HAP-1 (cell line): ENCODE measurements at regions not wholly inside any gene's neighbourhood (a gene's known extent, or its start where the extent isn't known, plus 50 kb on each side); places are given as distances from the start of the nearest gene placed in this dataset.

Experiments used
- DNase-seq, 2 experiments: peaks; one replicate each; pipeline ENCODE4 v3.0.0-alpha.2; 2016 to 2020; ENCODE audit warnings: low spot score in 2 of 2
- H3K27me3 ChIP-seq: fragments of 250-450 bp; sonication (Bioruptor Pico); 2 replicates; pipeline ENCODE4 v1.5.1; 2020; ENCODE audit warnings: low read depth, mild to moderate bottlenecking, moderate library complexity
- H3K36me3 ChIP-seq: fragments of 250-450 bp; sonication (Bioruptor Pico); replicated peaks from 2 replicates; pipeline ENCODE4 v1.5.1; 2020; ENCODE audit warnings: mild to moderate bottlenecking
- H3K4me1 ChIP-seq: fragments of 250-450 bp; sonication (Bioruptor Pico); 2 replicates; pipeline ENCODE4 v1.5.1; 2020; ENCODE audit warnings: mild to moderate bottlenecking
- H3K4me3 ChIP-seq: fragments of 250-450 bp; sonication (Bioruptor Pico); 2 replicates; pipeline ENCODE4 v1.5.1; 2020; ENCODE audit warnings: mild to moderate bottlenecking, moderate library complexity
- H3K9me3 ChIP-seq: fragments of 250-450 bp; sonication (Bioruptor Pico); 2 replicates; pipeline ENCODE4 v1.5.1; 2020; ENCODE audit warnings: mild to moderate bottlenecking, moderate library complexity
- in situ Hi-C: fragments of 300-500 bp; cut with MboI; formaldehyde crosslinking; loops from 3 replicates; pipeline ENCODE4 v1.14.3; 2020; ENCODE audit warnings: low sequenced_read_pairs, inconsistent platforms, mixed read lengths

DNA sequence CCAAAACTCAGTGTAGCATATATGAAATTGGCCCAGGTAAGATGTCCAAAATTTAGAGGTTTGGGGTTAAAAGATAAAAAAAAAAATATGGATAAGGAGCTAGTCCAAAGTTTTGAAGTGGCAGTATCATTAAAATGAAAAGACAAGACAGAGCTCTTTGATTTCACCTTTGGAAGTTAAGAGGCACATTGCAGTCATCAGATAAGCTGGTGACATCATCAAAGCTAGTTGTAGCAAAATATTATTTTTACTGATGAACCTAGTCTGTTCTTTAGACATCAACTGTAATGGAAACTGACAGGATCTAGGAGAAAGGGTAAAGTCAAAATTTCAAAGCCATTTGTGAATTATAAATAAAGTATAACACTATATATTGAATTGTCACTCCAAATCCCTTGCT, 603.7 kb upstream of the CDH8 start:
- DNase-seq, result no peak
- Histone ChIP-seq H3K4me3 (no peak overlapping the region), H3K36me3 (no peaks in the 10 kb centered on the region), H3K27me3 (no peaks in the 10 kb centered on the region), H3K9me3 (no peaks in the 10 kb centered on the region; the same call in 1 of the 2 replicates), H3K4me1 (no peaks in the 10 kb centered on the region)
- in situ Hi-C loops, result no loop called here

GRCh38 chr16:62638964-62639870, 603.0 kb upstream of the CDH8 start:
- Histone ChIP-seq H3K36me3 (no peaks in the 10 kb centered on the region), H3K27me3 (no peaks in the 10 kb centered on the region), H3K4me1 (no peaks in the 10 kb centered on the region), H3K9me3 (no peaks in the 10 kb centered on the region), H3K4me3 (no peak overlapping the region)
- in situ Hi-C loops, result no loop called here
- DNase-seq, result no peak

DNA sequence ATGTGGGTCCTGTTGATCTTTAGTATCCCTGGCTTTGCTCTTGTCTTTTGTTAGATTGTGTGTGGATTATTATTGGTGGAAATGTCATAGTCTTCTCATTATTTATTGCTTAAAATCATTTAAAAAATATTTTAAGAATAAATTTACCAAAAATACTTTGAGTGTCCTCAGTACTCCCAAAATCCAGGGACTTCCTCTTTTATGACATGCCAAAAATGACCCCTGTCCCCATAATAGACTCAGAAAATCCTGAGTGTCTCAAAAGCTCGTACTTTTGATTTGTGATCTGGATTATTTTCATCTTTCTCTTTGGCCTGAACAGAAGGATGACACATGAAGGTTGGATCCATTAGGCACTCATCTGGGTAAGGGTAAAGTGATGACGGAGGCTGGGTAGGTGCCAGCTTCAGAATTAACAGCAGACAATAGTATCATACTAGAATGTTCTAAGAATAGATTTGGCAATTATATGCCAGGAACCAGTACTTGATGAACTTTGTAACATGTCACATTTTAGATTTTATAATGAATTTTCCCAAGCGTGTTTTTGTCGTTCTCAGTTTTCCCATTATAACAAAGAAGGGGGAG, 602.2 kb upstream of the CDH8 start:
- H3K4me1 ChIP-seq, result no peaks in the 10 kb centered on the region
- no peaks in the 10 kb centered on the region for H3K36me3 ChIP-seq
- DNase-seq, result no peak
- in situ Hi-C loops, result no loop called here
- H3K4me3 ChIP-seq, result no peak overlapping the region
- no peaks in the 10 kb centered on the region for H3K9me3 ChIP-seq
- H3K27me3 ChIP-seq, result no peaks in the 10 kb centered on the region

DNA sequence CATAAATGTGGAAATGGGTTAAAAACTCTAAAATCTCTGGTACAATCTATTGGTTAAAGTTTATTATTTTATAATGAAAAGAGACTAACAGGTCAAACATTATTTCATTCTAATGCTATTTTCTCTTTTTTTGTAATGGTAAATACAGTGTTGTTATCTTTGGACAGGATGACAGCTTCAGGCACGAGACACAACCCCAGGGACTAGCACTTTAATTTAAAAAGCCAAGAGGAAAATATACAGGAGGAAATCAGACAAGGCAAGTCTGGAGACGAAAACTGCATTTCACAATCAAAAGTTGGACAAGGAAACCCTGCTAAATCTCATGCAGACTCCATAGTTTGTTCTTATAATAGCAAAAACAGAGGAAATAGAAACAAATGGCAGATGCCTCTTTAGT, 589.1 kb upstream of the CDH8 start:
- H3K27me3 ChIP-seq, result no peaks in the 10 kb centered on the region
- in situ Hi-C loops, result no loop called here
- H3K4me1 ChIP-seq, result peaks cover 14% of the 10 kb centered on the region
- no peaks in the 10 kb centered on the region for H3K36me3 ChIP-seq
- peak; percentile 40 to 74 for DNase-seq
- H3K4me3 ChIP-seq, result no peak overlapping the region
- no peaks in the 10 kb centered on the region for H3K9me3 ChIP-seq

DNA sequence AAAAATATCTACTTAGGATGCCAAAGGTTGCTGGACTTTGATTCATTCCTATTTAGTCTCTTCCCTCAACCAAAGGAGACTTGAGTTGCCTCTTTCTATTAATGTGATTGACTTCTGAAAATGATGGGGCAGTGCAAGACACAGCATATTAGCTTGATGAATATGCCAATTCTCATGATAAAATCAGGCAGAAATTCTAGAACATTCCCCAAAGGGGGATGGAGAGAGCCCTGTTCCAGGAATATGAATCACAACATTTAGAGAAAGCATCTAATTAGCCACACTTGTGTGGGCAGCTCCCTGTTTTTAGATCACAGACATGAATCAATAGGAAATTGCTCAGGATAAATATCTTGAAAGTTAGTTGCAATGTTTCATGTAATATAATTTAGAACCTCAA, 584.0 kb upstream of the CDH8 start:
- H3K27me3 ChIP-seq, result no peaks in the 10 kb centered on the region
- no peaks in the 10 kb centered on the region for H3K9me3 ChIP-seq
- no peak overlapping the region for H3K4me3 ChIP-seq
- H3K4me1 ChIP-seq, result peaks cover 10% of the 10 kb centered on the region
- H3K36me3 ChIP-seq, result no peaks in the 10 kb centered on the region; the same call in 1 of the 2 replicates
- in situ Hi-C loops, result no loop called here
- DNase-seq, result no peak

DNA sequence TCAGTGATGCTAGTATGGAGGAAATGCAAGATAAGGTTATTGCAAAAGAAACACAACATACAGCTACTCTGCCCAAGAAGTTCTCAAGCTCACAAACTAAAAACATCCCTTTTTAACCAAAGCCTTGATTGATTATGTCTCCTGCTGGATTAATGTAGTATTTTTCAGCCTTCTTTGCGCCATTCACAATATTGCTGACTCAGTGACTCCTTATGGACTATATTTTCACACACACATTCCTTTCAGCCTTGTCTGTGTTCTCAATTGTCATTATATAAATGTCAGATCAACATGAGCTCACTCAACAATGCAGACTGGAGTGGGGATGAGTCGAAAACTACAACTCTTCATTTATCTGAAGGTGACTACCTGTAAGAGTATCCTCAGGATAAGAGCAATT, 579.3 kb upstream of the CDH8 start:
- Histone ChIP-seq H3K4me1 (no peaks in the 10 kb centered on the region), H3K27me3 (no peaks in the 10 kb centered on the region), H3K4me3 (no peak overlapping the region), H3K9me3 (no peaks in the 10 kb centered on the region), H3K36me3 (no peaks in the 10 kb centered on the region; the same call in 1 of the 2 replicates)
- no peak for DNase-seq
- in situ Hi-C loops, result no loop called here

DNA sequence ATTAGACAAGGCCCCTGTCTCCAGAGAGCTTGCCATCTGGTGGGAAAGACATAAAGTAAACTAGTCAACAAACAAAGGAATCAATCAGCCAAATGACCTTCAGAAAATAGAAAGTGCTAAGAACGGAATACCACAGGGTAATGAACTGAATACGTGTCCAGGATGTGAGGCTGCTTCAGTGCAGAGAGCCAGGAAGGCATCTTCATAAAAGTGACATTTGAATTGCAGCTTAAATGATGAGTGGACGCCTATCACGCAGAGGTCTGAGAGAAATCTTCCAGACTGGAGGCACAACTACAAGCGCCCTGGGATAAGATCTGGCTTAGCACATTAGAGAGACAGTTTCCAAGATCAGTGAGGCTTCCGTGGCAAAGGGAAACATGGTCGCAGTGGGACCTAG, 574.1 kb upstream of the CDH8 start:
- Histone ChIP-seq H3K4me1 (no peaks in the 10 kb centered on the region), H3K9me3 (no peaks in the 10 kb centered on the region), H3K4me3 (no peak overlapping the region), H3K36me3 (no peaks in the 10 kb centered on the region), H3K27me3 (no peaks in the 10 kb centered on the region)
- no peak for DNase-seq
- in situ Hi-C loops, result no loop called here

- no peaks in the 10 kb centered on the region for H3K4me1 ChIP-seq
- H3K36me3 ChIP-seq, result no peaks in the 10 kb centered on the region; the same call in 1 of the 2 replicates
- in situ Hi-C loops, result no loop called here
- DNase-seq, result no peak
- no peaks in the 10 kb centered on the region for H3K27me3 ChIP-seq
- no peaks in the 10 kb centered on the region for H3K9me3 ChIP-seq
- no peak overlapping the region for H3K4me3 ChIP-seq
These were observed 566.6 kb upstream of the CDH8 start for GRCh38 chr16:62602790-62603189.

- no peak overlapping the region for H3K4me3 ChIP-seq
- no peaks in the 10 kb centered on the region for H3K27me3 ChIP-seq
- H3K9me3 ChIP-seq, result no peaks in the 10 kb centered on the region
- in situ Hi-C loops, result loop anchor here (25.0 kb wide), 1 partner anchor 689 kb away; no protein-coding TSS in a partner anchor
- H3K4me1 ChIP-seq, result peaks cover 24% of the 10 kb centered on the region
- H3K36me3 ChIP-seq, result no peaks in the 10 kb centered on the region; the same call in 1 of the 2 replicates
- no peak for DNase-seq
These were observed 561.6 kb upstream of the CDH8 start for GRCh38 chr16:62597875-62598274.

- peaks cover 24% of the 10 kb centered on the region for H3K4me1 ChIP-seq
- no peaks in the 10 kb centered on the region for H3K27me3 ChIP-seq
- in situ Hi-C loops, result loop anchor here (25.0 kb wide), 1 partner anchor 691 kb away; no protein-coding TSS in a partner anchor
- H3K9me3 ChIP-seq, result no peaks in the 10 kb centered on the region
- no peak overlapping the region for H3K4me3 ChIP-seq
- DNase-seq, result peak in 1 of 2 experiments; percentile 69
- H3K36me3 ChIP-seq, result no peaks in the 10 kb centered on the region
These were observed 560.3 kb upstream of the CDH8 start for GRCh38 chr16:62596584-62596983.

GRCh38 chr16:62596125-62596524, 559.9 kb upstream of the CDH8 start:
- Histone ChIP-seq H3K4me1 (peaks cover 24% of the 10 kb centered on the region), H3K9me3 (no peaks in the 10 kb centered on the region), H3K36me3 (no peaks in the 10 kb centered on the region), H3K27me3 (no peaks in the 10 kb centered on the region), H3K4me3 (no peak overlapping the region)
- in situ Hi-C loops, result loop anchor here (25.0 kb wide), 1 partner anchor 691 kb away; no protein-coding TSS in a partner anchor
- DNase-seq, result peak; percentile 43 to 99

DNA sequence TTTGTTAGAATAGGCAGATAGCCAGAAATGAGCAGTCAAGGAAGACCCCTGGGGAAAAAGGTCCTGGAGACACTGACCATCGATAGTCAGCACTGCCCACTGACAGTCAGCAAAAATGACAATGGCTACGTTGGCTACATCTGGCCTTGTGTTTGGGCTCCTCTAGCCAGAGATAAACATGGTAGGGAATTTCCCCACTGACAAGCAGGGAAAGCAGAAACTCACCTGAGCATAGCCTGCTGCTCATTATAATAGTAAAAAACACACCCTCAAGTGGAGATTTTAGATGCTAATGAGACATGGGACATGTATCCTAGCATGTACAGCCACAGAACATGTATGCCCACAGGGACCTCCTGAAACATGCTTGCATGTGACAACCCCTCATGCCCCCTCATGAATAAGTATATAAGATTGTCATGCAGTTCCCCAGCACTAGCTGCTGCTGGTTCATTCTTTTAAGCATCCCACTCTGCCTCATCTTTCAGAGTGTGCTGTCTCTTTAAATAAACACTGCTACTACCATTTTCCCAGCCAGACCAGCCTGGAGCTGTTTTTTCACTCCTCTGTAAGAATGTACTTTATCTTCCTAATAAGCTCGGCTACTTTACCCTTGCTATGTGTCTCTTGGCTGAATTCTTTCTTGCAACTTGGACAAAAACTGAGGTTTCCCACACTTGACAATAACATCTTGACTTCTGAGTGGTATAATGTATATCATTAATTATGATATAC, 550.1 kb upstream of the CDH8 start:
- peak; percentile 16 to 56 for DNase-seq
- in situ Hi-C loops, result loop anchor here (25.0 kb wide), 1 partner anchor 701 kb away; no protein-coding TSS in a partner anchor
- Histone ChIP-seq H3K4me1 (peaks cover 27% of the 10 kb centered on the region), H3K4me3 (no peak overlapping the region), H3K27me3 (no peaks in the 10 kb centered on the region), H3K36me3 (no peaks in the 10 kb centered on the region), H3K9me3 (no peaks in the 10 kb centered on the region)

DNA sequence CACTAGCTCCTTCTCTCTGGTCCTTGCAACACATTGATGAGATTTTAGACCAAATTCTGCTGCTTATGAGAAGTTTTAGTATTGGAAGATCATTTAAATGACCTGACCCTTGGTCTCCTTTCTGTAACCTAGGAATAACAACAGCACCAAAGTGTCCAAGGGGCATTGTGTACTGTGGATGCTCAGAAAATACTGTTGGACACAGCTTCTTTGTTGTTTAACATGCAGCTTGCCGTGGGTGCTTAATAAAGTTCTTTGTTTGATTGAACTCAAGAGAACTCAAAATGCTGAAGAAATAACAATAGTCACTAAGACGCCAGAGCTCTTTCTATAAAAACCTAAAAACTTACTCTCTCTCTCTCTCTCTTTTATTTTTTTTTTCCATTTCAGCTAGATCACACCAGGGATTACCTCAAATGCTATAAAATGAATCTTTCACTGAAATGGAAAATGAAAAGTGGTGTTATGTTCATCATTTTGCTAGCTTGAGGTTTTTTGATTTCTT, 548.9 kb upstream of the CDH8 start:
- no peak overlapping the region for H3K4me3 ChIP-seq
- peaks cover 27% of the 10 kb centered on the region for H3K4me1 ChIP-seq
- H3K36me3 ChIP-seq, result no peaks in the 10 kb centered on the region
- H3K27me3 ChIP-seq, result no peaks in the 10 kb centered on the region
- in situ Hi-C loops, result loop anchor here (25.0 kb wide), 1 partner anchor 702 kb away; no protein-coding TSS in a partner anchor
- peak; percentile 23 to 64 for DNase-seq
- no peaks in the 10 kb centered on the region for H3K9me3 ChIP-seq
